ENCODE measurements at regions not wholly inside any gene's neighbourhood (a gene's known extent, or its start where the extent isn't known, plus 50 kb on each side); places are given as distances from the start of the nearest gene placed in this dataset.

DNA sequence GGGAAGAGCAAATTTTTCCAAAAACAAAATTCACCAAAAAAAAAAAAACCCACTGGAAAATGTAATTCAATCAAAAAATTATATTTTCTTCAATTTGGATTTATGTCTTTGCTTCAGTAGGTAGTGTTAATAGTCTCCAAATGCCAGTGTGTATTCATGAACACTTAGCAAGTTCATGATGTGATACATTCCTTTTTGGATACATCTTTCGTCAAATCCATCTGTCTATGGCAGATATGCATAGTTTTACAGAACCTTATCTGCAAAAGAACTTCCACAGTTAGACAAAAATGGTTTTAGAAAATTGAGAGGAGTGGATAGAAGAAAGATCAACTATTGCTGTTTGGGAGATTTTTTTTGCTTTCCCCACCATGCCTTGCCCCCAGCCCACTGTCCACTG, 214.6 kb downstream of the DEPDC1B start:
- Histone ChIP-seq H3K4me1 (ENCODE audit: low read depth) (no peaks in the 10 kb centered on the region), H3K4me3 (no peak overlapping the region), H3K27ac (no peak overlapping the region), H3K36me3 (no peaks in the 10 kb centered on the region), H3K9me3 (ENCODE audit: low read depth) (no peaks in the 10 kb centered on the region), H3K27me3 (no peaks in the 10 kb centered on the region)
- no peak for DNase-seq (ENCODE audit: low read depth in 1 of 2, low spot score in 1 of 2)
- no peak for TF ChIP-seq CTCF (IDR thresholded peaks at IDR 0.05; ENCODE audit: low read depth, low read length)

GRCh38 chr5:60483050-60483449, 216.9 kb downstream of the DEPDC1B start:
- TF ChIP-seq CTCF (IDR thresholded peaks at IDR 0.05; ENCODE audit: low read depth, low read length), result no peak
- Histone ChIP-seq H3K4me1 (ENCODE audit: low read depth) (no peaks in the 10 kb centered on the region), H3K27me3 (no peaks in the 10 kb centered on the region), H3K9me3 (ENCODE audit: low read depth) (no peaks in the 10 kb centered on the region), H3K36me3 (no peaks in the 10 kb centered on the region), H3K27ac (no peak overlapping the region), H3K4me3 (no peak overlapping the region)
- DNase-seq (ENCODE audit: low read depth in 1 of 2, low spot score in 1 of 2), result no peak

DNA sequence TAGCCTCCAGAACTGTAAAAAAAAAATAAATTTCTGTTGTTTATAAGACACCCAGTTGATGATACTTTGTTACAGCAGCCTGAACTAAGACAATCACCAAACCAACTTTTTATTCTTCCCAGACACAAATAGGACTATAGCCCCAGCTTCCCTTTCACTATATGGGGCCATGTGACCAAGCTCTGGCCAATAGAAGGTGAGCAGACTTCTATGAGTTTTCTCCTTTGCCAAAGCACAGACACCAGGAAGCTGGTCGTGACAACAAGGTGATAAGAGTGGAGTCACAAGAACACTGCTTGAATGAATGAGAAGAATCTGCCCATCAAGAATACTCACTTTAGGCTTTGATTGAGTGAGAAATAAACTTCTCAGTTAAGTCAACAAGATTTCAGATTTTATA, 217.7 kb downstream of the DEPDC1B start:
- no peak for DNase-seq (ENCODE audit: low read depth in 1 of 2, low spot score in 1 of 2)
- no peak for TF ChIP-seq CTCF (IDR thresholded peaks at IDR 0.05; ENCODE audit: low read depth, low read length)
- Histone ChIP-seq H3K9me3 (ENCODE audit: low read depth) (no peaks in the 10 kb centered on the region), H3K4me3 (no peak overlapping the region), H3K27me3 (no peaks in the 10 kb centered on the region), H3K36me3 (no peaks in the 10 kb centered on the region), H3K4me1 (ENCODE audit: low read depth) (no peaks in the 10 kb centered on the region), H3K27ac (no peak overlapping the region)

DNA sequence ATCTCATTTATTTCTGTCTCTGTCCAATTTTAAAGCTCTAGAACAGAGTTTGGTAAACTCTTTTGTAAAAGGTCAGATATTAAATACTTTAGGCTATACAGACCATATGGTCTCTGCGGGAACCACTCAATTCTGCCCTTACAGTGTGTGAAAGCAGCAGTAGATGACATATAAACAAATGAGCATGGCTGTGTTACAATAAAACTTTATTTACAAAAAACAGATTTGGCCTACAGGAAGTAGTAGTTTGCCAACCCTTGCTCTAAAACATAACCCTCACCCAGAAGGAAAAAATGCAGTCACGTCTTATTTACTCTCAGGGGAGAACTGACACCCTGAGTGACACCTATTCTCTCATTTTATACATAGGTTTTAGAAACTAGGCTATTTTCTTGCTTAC, 220.4 kb downstream of the DEPDC1B start:
- H3K27me3 ChIP-seq, result no peaks in the 10 kb centered on the region
- no peaks in the 10 kb centered on the region for H3K9me3 ChIP-seq (ENCODE audit: low read depth)
- H3K27ac ChIP-seq, result no peak overlapping the region
- H3K36me3 ChIP-seq, result no peaks in the 10 kb centered on the region
- TF ChIP-seq CTCF (IDR thresholded peaks at IDR 0.05; ENCODE audit: low read depth, low read length), result no peak
- no peak for DNase-seq (ENCODE audit: low read depth in 1 of 2, low spot score in 1 of 2)
- no peak overlapping the region for H3K4me3 ChIP-seq
- H3K4me1 ChIP-seq (ENCODE audit: low read depth), result no peaks in the 10 kb centered on the region

- DNase-seq (ENCODE audit: low read depth in 1 of 2, low spot score in 1 of 2), result no peak
- no peak overlapping the region for H3K27ac ChIP-seq
Measured at GRCh38 chr5:60477849-60478248, 222.1 kb downstream of the DEPDC1B start.

More at GRCh38 chr5:60477849-60478248, 222.1 kb downstream of the DEPDC1B start:
- H3K9me3 ChIP-seq (ENCODE audit: low read depth), result no peaks in the 10 kb centered on the region
- H3K4me1 ChIP-seq (ENCODE audit: low read depth), result no peaks in the 10 kb centered on the region
- no peaks in the 10 kb centered on the region for H3K36me3 ChIP-seq
- H3K4me3 ChIP-seq, result no peak overlapping the region
- H3K27me3 ChIP-seq, result no peaks in the 10 kb centered on the region
- TF ChIP-seq CTCF (IDR thresholded peaks at IDR 0.05; ENCODE audit: low read depth, low read length), result no peak

Measured in cardiac muscle cell (in vitro differentiated cells and primary cell).